LoVo (cell line): ENCODE measurements at regions not wholly inside any gene's neighbourhood (a gene's known extent, or its start where the extent isn't known, plus 50 kb on each side); places are given as distances from the start of the nearest gene placed in this dataset.

Source experiments
- DNase-seq: peaks from one replicate; pipeline ENCODE4 v3.0.0-alpha.2; 2016; ENCODE audit warnings: low spot score

- no peak for DNase-seq
Measured at GRCh38 chr17:56737421-56738161, 96.1 kb downstream of the C17orf67 start.

- DNase-seq: no peak
Measured at GRCh38 chr17:56739376-56739775, 94.3 kb downstream of the C17orf67 start.

GRCh38 chr17:56739776-56740175, 93.9 kb downstream of the C17orf67 start:
- no peak for DNase-seq

GRCh38 chr17:56740481-56740880, 93.2 kb downstream of the C17orf67 start:
- no peak for DNase-seq
